ENCODE measurements at regions not wholly inside any gene's neighbourhood (a gene's known extent, or its start where the extent isn't known, plus 50 kb on each side); places are given as distances from the start of the nearest gene placed in this dataset.

DNA sequence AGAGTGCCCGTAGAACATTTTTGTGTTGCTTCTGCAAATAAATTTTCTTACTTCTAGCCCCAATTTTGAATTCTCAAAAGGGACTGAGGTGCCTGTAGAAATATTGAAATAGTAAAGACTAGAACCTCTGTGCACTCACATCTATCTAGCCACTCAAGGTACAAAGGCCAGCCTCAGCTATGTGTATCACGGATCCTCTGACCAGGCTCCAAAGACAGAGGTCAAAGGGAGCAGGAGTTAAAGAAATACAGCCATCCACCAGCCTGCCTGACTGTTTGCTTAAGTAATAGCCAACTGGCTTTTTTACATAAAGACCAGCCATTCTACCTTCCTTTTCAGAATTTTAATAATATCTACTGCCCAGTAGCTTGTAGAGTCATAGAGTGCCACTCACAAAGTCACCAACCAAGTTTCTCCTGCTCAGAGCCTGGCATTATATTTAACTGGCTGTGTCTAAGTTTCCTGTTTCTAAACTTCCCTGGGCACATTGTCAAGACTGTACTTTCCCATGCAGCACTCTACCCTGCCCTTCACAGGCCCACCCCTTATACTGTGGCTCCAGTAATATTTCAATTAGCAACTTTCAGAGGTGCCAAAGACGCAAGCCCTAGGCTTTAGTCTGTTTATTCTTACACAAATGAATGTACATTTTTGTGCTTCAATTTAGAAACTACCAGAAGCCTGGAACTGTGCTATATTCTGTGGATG lies 338.3 kb upstream of the NT5C1B start:
- CTCF ChIA-PET, result no interaction called here
- H3K36me3 Mint-ChIP-seq (ENCODE audit: insufficient read depth, unreplicated experiment), result no peaks in the 10 kb centered on the region

GRCh38 chr2:18926631-18927524 lies 337.5 kb upstream of the NT5C1B start:
- Histone ChIP-seq H3K27me3 (replicated peaks; ENCODE audit: control insufficient read depth, insufficient read depth, low read length) (no peaks in the 10 kb centered on the region), H3K4me3 (ENCODE audit: low read depth, low read length) (no peak overlapping the region), H3K9me3 (no peaks in the 10 kb centered on the region), H3K36me3 (ENCODE audit: control insufficient read depth, insufficient read depth, low read length) (no peaks in the 10 kb centered on the region), H3K4me1 (0 out of 2 replicates have a peak, but pooled peaks cover 5% of the 10 kb centered on the region)
- H3K9me3 Mint-ChIP-seq (ENCODE audit: unreplicated experiment), result no peaks in the 10 kb centered on the region
- no peak overlapping the region for H3K4me3 Mint-ChIP-seq (ENCODE audit: unreplicated experiment)
- no peak overlapping the region for H3K27ac Mint-ChIP-seq (ENCODE audit: unreplicated experiment)
- ChIA-PET POLR2A (no interaction called here), CTCF (no interaction called here)
- H3K27me3 Mint-ChIP-seq (ENCODE audit: insufficient read depth, unreplicated experiment), result no peaks in the 10 kb centered on the region
- no peak for DNase-seq
- H3K4me1 Mint-ChIP-seq (ENCODE audit: low read depth, unreplicated experiment), result peaks cover 6% of the 10 kb centered on the region
- TF ChIP-seq CTCF (IDR thresholded peaks at IDR 0.05; ENCODE audit: insufficient read depth in 1 of 2, low read depth in 1 of 2, low read length in 1 of 2, severe bottlenecking in 1 of 2, unreplicated experiment in 1 of 2), result no peak
- H3K36me3 Mint-ChIP-seq (ENCODE audit: insufficient read depth, unreplicated experiment), result no peaks in the 10 kb centered on the region
- intact Hi-C loops (cut with micrococcal nuclease; ENCODE audit: unreplicated experiment), result no loop called here
- BruUV-seq (replicated peaks), result no TSS peak

More for the DNA sequence above, 338.3 kb upstream of the NT5C1B start:
- H3K27me3 ChIP-seq (replicated peaks; ENCODE audit: control insufficient read depth, insufficient read depth, low read length), result no peaks in the 10 kb centered on the region
- no peaks in the 10 kb centered on the region for H3K9me3 ChIP-seq
- Mint-ChIP-seq H3K9me3 (ENCODE audit: unreplicated experiment) (no peaks in the 10 kb centered on the region), H3K4me3 (ENCODE audit: unreplicated experiment) (no peak overlapping the region), H3K4me1 (ENCODE audit: low read depth, unreplicated experiment) (peaks cover 6% of the 10 kb centered on the region), H3K27ac (ENCODE audit: unreplicated experiment) (no peak overlapping the region), H3K27me3 (ENCODE audit: insufficient read depth, unreplicated experiment) (no peaks in the 10 kb centered on the region)
- 0 out of 2 replicates have a peak, but pooled peaks cover 5% of the 10 kb centered on the region for H3K4me1 ChIP-seq
- H3K36me3 ChIP-seq (ENCODE audit: control insufficient read depth, insufficient read depth, low read length), result no peaks in the 10 kb centered on the region
- no peak for TF ChIP-seq CTCF (IDR thresholded peaks at IDR 0.05; ENCODE audit: insufficient read depth in 1 of 2, low read depth in 1 of 2, low read length in 1 of 2, severe bottlenecking in 1 of 2, unreplicated experiment in 1 of 2)
- POLR2A ChIA-PET, result no interaction called here
- H3K4me3 ChIP-seq (ENCODE audit: low read depth, low read length), result no peak overlapping the region
- DNase-seq, result no peak
- intact Hi-C loops (cut with micrococcal nuclease; ENCODE audit: unreplicated experiment), result no loop called here
- no TSS peak for BruUV-seq (replicated peaks)

GRCh38 chr2:18925296-18925695 lies 335.9 kb upstream of the NT5C1B start:
- Histone ChIP-seq H3K9me3 (no peaks in the 10 kb centered on the region), H3K36me3 (ENCODE audit: control insufficient read depth, insufficient read depth, low read length) (no peaks in the 10 kb centered on the region), H3K4me1 (0 out of 2 replicates have a peak, but pooled peaks cover 5% of the 10 kb centered on the region), H3K4me3 (ENCODE audit: low read depth, low read length) (no peak overlapping the region), H3K27me3 (replicated peaks; ENCODE audit: control insufficient read depth, insufficient read depth, low read length) (no peaks in the 10 kb centered on the region)
- H3K36me3 Mint-ChIP-seq (ENCODE audit: insufficient read depth, unreplicated experiment), result no peaks in the 10 kb centered on the region
- H3K4me1 Mint-ChIP-seq (ENCODE audit: low read depth, unreplicated experiment), result peaks cover 6% of the 10 kb centered on the region
- intact Hi-C loops (cut with micrococcal nuclease; ENCODE audit: unreplicated experiment), result no loop called here
- H3K27ac Mint-ChIP-seq (ENCODE audit: unreplicated experiment), result no peak overlapping the region
- CTCF ChIA-PET, result no interaction called here
- H3K4me3 Mint-ChIP-seq (ENCODE audit: unreplicated experiment), result no peak overlapping the region
- TF ChIP-seq CTCF (IDR thresholded peaks at IDR 0.05; ENCODE audit: insufficient read depth in 1 of 2, low read depth in 1 of 2, low read length in 1 of 2, severe bottlenecking in 1 of 2, unreplicated experiment in 1 of 2), result no peak
- no TSS peak for BruUV-seq (replicated peaks)
- POLR2A ChIA-PET, result no interaction called here
- H3K27me3 Mint-ChIP-seq (ENCODE audit: insufficient read depth, unreplicated experiment), result no peaks in the 10 kb centered on the region
- DNase-seq, result no peak
- H3K9me3 Mint-ChIP-seq (ENCODE audit: unreplicated experiment), result no peaks in the 10 kb centered on the region
